ENCODE measurements at regions not wholly inside any gene's neighbourhood (a gene's known extent, or its start where the extent isn't known, plus 50 kb on each side); places are given as distances from the start of the nearest gene placed in this dataset.

DNA sequence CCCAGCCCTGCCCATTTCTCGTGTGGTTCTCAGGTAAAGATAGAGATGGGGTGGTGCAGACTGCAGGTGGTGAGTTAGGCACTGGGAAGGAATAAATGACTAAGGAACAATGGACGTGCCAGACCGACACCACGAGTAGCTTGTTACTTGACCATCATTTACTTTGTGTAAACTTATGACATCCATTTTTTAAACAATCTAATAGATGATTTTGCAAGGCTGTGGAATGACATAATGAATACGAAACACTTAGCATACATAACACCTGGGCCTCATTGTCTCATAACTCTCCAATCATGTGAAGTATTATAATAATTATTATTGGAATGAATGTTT lies 137.3 kb upstream of the CPEB2 start:
- DNase-seq: no peak
- intact Hi-C loops (cut with DNase I): loop anchor here (5.0 kb wide), 1 partner anchor 132 kb away; no protein-coding TSS in a partner anchor

DNA sequence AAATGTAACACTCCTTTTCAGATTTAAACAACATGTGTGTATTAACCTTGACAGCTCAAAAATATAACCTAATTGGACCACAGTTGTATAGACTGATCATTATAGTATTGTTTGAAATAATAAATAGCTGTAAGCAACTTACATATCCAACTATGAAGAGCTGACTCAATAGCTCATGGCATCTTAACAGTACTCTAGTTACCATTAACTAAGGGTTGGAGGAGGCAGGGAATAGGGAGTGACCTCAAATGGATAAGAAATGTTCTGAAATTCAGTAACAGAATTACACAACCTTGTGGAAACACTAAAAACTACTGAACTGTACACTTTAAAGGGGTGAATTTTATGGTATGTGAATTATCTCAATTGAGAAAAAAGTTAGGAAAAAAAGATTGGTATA lies 136.5 kb upstream of the CPEB2 start:
- intact Hi-C loops (cut with DNase I): loop anchor here (5.0 kb wide), 1 partner anchor 131 kb away; no protein-coding TSS in a partner anchor
- DNase-seq: no peak

DNA sequence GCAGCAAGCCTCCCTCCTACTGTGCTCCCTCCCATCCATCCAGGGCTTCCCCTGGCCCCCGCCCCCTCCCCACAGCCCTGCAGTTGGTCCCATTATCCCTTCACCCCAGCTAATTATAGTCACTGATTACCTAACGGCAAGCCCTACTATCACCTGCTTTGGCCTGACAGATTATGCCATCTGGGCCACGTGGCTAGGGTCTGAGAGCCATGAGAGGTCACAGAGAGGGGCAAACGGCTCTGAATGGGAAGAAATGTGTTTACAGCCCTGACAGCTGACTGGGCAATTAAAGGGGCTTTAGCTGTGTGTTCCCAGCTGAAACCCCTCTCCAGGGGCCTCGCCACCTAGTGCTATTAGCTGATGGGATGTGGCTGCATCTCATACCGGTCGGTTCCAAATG lies 134.4 kb upstream of the CPEB2 start:
- no peak for DNase-seq
- intact Hi-C loops (cut with DNase I): loop anchor here (5.0 kb wide), 1 partner anchor 129 kb away; no protein-coding TSS in a partner anchor

DNA sequence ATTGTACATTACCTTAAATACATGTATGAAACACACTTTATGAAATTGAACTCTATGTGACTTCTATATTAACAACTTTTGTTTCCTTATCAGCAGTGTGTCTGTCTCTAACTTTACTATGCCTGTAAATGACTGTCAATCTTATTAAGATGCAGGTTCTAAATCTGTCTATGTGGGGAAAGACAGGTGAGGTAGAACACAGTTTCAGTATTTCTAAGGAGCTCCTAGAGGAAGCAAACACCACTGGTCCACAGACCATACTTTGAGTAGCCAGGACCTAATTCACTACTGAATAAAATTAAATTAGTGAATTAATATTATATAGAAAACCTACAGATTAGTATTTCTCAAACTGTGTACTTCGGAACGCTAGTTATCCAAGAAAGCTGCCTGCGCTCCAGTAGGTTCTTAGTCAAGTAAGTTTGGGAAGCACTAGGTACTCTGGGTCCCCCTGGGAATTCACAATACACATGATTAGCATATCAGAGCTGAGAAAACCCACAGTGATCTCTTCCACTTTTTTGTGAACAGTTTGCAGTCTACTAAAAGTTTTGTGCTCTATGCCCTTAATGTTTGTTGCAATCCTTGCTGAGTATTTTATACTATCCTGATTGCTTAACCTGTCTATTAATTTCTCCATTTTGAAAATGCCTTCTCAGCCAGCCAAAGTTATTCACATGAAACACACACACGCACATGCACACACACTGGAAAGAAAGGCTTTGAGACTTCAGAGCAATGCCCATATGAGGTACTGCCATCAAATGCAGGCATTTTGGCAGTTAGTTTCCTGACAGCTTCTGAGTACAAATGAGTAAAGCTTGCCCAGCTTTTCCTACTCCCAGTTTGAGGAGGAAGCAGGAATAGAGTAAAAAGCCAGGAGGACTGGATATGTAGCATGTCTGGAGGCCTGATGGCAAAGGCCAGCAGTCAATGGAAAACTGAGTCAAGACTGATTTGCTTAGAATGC lies 133.6 kb upstream of the CPEB2 start:
- no peak for DNase-seq
- intact Hi-C loops (cut with DNase I): loop anchor here (5.0 kb wide), 1 partner anchor 129 kb away; no protein-coding TSS in a partner anchor

DNA sequence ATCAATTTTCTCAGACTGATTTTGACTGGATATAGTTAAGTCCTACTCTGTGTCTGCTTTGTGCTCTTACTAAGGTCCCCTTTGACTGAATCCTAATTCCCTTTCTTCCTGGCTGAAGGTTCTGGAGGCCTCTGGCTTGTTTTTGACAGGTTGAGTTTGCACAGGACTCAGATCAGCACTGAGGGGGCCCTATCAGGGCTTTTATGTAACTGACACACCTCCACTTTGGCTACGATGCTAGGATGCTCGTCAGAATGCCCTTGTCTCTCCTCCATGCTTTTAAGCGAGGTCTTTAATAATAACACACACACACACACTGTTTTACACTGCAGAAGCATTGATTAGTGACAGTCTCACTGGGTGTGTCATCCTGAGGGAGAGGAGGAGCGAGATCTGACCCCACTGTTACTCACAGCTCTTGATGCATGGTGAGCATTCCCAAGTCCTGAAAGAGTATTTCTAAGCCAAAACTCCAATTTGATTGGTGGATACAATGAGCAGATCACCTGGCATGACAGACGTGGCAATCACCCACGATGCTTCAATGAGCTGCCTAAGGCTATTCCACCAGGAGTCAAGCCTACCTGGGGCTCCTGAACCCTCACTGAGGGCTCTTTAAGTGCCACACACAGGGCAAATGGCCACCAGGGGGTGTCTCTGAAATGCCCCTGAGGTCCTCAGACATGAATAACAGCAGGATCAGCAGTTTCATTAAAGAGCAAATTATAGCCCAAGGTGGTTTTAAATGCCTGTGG lies 130.4 kb upstream of the CPEB2 start:
- intact Hi-C loops (cut with DNase I): no loop called here
- DNase-seq: no peak

DNA sequence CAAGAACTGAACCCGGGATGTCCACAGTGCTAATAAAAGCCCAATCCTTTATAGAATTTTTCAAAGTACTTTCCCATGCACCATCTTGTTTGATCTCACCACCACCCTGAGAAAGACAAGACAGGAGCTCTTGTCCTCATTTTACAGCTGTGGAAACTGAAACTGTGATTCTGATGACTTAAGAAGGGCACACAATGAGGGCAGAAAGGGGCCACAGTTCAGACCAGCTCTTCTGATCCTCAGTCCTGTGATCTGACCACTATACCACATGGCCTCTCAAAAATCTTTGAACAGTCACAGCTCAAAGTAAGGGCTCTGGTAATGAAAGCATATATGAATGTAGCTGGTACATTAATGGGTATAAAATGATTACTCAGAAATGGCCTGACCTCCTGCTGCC lies 127.3 kb upstream of the CPEB2 start:
- no peak for DNase-seq
- intact Hi-C loops (cut with DNase I): loop anchor here (5.0 kb wide), 1 partner anchor 287 kb away; no protein-coding TSS in a partner anchor

DNA sequence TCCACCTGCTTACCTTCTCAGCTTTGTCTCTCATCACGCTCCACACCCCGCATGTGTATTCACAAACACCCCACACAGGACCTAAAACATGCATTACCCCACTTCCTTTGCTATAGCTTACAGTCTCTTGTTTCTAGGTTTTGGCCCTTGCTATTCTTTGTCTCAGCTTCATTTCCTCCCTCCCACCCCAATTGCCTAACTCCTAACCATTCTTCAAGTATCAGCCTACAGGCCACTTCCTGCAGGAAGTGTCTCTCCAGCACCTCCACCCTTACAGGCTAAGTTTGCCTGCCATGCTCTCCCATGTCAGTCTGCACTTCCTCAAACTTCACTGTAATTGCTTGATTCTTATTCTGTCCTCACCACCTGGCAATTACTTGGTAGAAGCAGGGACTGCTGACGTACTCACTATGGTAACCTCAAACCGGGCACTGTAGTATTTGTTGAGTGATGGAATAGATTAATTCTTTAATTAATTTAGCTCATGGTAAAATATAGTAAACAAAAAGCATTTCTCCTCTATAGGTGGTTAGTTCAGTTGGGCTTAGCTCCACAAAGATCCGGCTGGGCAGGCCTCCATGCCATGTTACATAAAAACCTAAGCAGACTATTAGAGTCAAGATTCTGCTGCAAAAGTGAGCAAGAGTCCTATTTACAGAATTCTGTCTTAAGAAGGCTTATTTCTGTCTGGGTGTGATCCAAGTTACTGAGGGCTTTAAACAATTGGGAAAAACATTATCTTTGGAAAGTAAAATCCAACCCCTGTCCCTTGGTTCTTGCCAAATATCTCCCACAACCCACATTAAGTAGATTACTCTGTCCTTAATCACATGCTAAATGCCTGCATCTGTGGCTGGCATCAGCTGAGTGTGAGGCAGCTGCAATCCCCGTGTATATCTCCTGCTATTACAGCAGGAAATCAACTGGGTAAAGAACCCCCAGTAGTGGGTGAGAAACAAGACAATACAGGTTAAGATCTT lies 124.7 kb upstream of the CPEB2 start:
- intact Hi-C loops (cut with DNase I): loop anchor here (5.0 kb wide), 1 partner anchor 285 kb away; no protein-coding TSS in a partner anchor

DNA sequence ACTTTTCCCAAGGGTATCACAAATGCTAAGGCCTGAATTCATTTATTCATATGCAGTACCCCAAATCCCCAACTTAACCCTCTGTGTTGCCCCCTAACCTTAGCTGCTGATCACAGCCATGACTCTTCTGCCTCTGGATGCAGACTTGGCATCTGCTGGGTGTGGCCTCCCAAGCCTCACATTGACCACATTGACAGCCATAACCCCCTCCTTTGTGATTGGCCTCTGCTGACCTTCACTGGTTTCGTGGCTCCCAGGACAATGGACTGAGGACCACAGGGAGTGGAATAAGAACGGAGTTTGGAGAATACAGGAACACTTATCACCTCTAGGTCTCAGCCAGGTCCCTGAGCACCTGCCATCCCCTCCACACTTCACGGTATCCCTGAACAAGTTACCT lies 123.6 kb upstream of the CPEB2 start:
- no peak for DNase-seq
- intact Hi-C loops (cut with DNase I): loop anchor here (5.0 kb wide), 1 partner anchor 284 kb away; no protein-coding TSS in a partner anchor

More for the DNA sequence above, 124.7 kb upstream of the CPEB2 start:
- no peak for DNase-seq

DNA sequence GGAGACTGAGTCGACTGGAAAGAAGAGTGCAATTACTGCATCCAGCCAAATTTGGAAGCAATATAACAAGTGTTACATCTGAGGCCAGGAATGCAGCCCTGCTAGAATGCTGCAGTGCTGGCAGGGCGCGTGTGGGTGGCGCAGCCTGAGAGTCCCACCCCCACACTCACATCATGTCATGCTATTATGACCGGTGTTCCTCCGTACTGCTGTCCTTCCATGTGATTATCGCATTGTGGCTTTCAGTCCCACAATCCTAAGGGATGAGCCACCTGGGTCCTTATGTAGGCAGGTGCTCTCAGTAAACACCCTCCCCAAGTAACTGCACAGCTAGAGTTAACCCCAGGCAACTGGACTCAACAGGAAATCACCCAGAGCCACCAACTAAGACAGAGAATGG lies 122.6 kb upstream of the CPEB2 start:
- intact Hi-C loops (cut with DNase I): loop anchor here (5.0 kb wide), 1 partner anchor 283 kb away; no protein-coding TSS in a partner anchor
- DNase-seq: no peak

DNA sequence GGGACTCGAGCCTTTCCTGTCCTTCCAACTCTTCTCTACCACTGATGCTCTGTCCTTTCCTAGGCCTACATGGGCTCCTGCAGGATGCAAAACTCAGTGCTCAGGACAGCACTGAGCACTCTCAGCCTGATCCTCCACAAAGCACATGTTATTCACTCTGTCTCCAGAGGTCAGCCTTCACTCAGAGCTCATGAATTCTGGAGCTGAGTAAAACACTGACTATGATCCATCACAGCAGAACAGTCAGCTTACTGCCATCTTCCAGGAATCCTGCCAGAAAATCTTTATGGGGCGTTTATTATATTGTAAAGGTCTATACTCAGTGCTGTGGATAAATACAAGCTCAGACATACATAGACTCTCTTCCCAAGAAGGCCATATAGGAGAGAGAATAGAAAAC lies 121.5 kb upstream of the CPEB2 start:
- intact Hi-C loops (cut with DNase I): no loop called here
- no peak for DNase-seq

DNA sequence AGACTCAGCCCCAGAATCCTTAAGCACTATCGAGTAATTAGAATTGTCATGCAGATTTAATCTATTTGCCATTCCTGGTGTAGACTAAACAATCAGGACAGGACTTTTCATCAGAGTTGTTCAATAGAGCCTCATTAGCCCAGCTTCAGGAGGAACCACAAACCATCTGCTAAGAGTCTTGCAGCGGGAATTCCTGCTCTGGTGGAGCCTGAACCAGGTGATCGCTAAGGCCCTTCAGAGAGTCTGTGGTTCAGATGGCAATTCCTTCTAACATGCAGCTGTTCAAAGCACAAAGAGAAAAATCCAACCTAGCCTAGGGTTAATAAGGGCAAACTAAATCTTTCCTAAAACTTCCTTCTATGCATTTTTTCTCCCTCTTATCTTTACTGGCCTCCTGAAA lies 119.1 kb upstream of the CPEB2 start:
- intact Hi-C loops (cut with DNase I): no loop called here
- DNase-seq: no peak

DNA sequence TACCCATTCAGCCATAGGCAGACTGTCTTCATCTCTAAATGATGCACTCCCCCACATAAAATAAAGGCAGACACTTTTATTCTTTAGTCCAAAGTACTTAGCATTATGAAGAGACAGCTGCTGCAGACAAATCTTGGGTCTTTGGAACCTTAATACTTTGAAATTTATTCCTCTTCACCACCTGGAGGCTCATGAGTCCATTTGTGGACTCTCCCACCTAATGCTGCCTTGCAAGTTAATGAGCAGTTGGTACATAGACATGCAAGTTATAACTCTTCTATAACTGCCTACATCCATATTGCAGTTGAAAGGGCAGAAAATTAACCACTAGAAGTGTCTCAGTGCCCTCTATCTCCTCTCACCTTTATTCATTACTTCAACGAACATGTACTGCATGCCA lies 118.6 kb upstream of the CPEB2 start:
- no peak for DNase-seq
- intact Hi-C loops (cut with DNase I): no loop called here

DNA sequence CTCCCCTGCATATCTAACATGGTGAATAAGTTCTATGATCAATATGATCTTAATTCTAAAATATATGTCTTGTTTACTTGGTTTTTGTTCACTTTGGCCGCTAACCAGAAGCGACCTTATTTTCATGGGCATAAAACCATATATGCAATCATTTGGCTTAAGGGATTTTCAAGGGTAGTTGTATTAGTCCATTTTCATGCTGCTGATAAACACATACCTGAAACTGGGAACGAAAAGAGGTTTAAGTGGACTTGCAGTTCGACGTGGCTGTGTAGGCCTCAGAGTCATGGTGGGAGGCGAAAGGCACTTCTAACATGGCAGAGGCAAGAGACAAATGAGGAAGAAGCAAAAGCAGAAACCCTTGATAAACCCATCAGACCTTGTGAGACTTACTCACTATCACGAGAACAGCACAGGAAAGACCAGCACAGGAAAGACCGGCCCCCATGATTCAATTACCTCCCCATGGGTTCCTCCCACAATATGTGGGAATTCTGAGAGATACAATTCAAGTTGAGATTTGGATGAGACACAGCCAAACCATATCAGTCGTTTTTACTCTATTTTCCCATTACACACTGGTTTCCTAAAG lies 114.3 kb upstream of the CPEB2 start:
- intact Hi-C loops (cut with DNase I): no loop called here
- DNase-seq: no peak

DNA sequence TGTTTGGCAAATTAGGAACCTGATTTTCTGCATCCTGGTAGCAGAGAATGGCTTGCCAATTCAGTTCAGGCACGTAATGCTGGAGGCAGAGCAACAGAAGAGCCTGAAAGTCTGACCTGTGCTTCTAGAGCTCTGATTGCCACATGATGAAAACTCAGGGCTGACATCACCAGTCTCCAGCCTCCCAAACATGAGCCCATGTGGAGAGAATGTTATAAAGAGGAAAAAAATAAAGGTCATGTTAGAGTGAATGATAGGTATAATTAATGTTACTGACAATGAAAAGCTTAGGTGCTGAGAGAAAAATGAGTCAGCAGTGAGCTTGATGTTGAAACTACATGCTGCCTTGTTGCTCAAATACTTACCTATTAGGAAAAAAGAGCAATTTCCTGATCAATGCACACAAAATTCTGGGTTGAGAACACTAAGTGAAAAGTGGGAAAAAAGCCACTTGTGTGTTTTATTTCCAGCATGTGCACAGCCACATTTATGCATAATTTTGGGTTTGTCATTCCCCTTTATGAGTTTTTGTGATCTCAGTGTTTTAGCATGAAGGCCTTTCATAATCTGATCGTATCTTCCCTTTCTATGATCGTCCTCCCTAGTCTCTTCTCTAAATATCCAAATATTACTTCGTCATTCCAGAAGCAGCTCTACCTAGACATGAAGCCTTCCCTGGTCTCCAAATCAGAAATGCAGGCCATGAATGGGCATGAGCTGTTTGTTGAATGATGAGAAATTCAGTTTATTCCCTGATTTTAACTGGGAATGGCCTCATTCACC lies 113.3 kb upstream of the CPEB2 start:
- no peak for DNase-seq
- intact Hi-C loops (cut with DNase I): no loop called here

DNA sequence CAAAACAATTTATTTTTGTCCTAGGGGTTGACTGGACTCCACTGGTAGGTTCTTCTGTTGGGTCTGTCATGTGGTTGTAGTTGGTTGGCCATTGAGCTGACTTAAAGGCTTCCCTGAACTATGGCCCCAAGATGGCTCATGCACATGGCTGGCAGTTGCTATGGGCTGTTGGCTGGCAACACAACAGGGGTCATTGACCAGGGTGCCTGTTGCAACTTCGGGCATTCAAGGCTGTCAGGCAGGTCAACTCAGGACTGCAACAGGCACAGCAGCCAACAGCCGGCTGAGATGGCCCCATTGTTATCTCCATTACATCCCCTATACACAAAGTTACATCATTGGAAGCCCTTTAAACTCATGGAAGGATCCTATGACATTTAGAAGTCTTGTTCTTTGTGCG lies 109.7 kb upstream of the CPEB2 start:
- DNase-seq: peak in 1 of 10 donors; percentile 36

DNA sequence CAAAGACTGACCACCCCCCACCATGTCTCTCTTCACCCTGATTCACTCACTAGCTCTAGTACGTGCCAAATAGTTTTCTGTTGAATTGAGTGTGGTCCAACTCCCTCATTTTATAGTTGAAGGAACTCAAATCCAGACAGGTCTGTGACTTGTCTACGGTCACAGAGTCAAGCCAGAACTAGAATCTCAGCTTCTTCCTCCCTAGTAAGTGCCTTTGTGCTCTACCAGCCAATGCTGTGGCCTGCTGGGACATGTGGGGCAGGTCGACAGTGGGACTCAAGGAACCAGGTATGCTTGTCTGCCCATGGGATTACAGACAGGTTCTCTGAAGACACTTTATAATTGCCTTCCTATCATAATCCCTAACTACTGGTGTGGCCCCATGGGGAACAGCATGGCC lies 108.6 kb upstream of the CPEB2 start:
- DNase-seq: no peak
- intact Hi-C loops (cut with DNase I): no loop called here

More for the DNA sequence above, 109.7 kb upstream of the CPEB2 start:
- intact Hi-C loops (cut with DNase I): no loop called here

DNA sequence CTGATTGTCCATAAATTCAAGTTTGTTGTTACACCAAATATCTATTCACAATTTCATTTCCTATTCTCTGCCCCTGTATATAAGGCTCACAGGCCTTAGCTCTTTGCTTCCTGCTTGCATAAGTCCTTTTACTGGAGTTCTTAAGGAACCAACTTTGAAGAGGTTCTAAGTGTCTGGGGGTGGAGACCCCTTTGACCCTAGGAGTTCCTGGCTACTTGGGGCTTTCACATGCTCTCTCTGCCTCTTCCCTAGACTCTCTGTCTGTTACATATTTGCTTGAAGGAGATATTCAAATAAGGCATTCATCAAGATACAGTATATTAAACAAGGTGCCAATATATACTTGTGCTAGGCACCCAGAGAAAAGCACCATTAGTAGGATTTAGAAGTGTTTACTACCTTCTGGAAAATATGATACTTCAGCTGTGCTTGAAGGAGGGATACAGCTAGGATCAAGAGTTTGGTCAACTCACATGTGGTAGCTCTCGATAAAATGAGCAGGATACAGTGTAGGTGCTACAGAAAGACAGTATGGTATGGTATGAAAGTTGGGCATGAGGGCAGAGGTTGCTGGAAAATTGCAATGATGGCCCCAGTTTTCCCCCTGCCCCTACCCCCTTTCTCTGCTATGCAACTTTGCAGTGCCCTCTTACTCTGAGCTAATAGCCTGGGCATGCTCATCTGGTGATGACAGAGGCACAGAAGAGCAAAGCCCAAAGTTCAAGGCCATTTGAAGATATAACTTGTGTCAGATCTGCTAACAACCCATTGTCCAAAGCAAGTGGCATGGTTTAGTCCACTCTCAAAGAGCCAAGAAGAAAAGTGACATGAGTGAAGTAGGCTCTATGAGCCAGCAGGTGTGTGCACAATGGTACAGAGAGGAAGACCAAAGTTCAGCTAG lies 107.6 kb upstream of the CPEB2 start:
- intact Hi-C loops (cut with DNase I): no loop called here
- DNase-seq: no peak

DNA sequence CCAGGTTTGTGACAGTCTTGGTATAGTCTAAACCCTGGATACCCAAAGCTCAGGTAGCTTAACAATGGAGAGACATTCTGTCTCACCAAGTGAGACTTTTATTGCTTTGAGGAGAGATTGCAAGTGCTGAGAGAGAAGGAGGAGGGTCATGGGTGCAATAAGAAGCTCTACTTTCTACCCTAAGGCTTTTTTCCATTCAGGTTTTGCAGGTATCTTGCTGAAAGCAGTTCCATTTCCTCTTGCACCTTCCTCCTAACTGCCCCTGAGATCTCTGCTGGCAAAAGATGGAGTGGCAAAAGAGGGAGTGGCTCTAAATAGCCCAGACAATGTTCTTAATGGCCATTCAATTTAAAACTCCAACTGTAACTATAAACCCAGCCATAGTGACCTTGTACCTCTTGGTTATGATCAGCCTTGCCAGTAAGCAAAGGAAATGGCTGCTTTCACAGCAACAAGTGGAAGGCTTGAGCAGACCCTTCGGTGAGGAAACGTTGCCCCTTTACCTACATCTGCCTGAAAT lies 105.6 kb upstream of the CPEB2 start:
- DNase-seq: no peak
- intact Hi-C loops (cut with DNase I): no loop called here
